Panc1 (cell line): ENCODE measurements at regions not wholly inside any gene's neighbourhood (a gene's known extent, or its start where the extent isn't known, plus 50 kb on each side); places are given as distances from the start of the nearest gene placed in this dataset.

ENCODE experiments used
- CTCF ChIP-seq: fragments of 450-650 bp; IDR thresholded peaks from 2 replicates; pipeline ENCODE4 v1.5.1; 2017; ENCODE audit warnings: mild to moderate bottlenecking
- POLR2AphosphoS5 ChIP-seq: IDR thresholded peaks from 2 replicates; pipeline ENCODE4 v1.6.1; 2012; ENCODE audit warnings: mild to moderate bottlenecking, low read depth, low read length, moderate library complexity

GRCh38 chrX:38987198-38987651 is 186.0 kb downstream of the MID1IP1 start:
- TF ChIP-seq CTCF (no peak), POLR2AphosphoS5 (no peak)
